PC-9 (cell line): ENCODE measurements at regions not wholly inside any gene's neighbourhood (a gene's known extent, or its start where the extent isn't known, plus 50 kb on each side); places are given as distances from the start of the nearest gene placed in this dataset.

Source experiments
- CTCF ChIP-seq: fragments of 200-600 bp; sonication (generic); conservative IDR thresholded peaks from 2 replicates; pipeline ENCODE4 v1.6.1; 2017; ENCODE audit warnings: mixed run types, antibody characterized with exemption, mild to moderate bottlenecking, moderate library complexity
- EZH2 ChIP-seq: fragments of 200-600 bp; sonication (generic); IDR thresholded peaks from 2 replicates; pipeline ENCODE4 v1.8.0; 2017; ENCODE audit warnings: antibody characterized with exemption, low read depth

GRCh38 chr2:239821694-239822075 is 203.5 kb downstream of the NDUFA10 start:
- TF ChIP-seq CTCF (no peak), EZH2 (no peak)
